ENCODE measurements at regions not wholly inside any gene's neighbourhood (a gene's known extent, or its start where the extent isn't known, plus 50 kb on each side); places are given as distances from the start of the nearest gene placed in this dataset.

GRCh38 chr11:129324533-129325175 lies 51.0 kb upstream of the BARX2 start (continued):
- TF ChIP-seq HOXA5 (CRISPR knock-in tag; IDR thresholded peaks at IDR 0.05) (0 out of 2 replicates have a peak, but pooled peaks have one; percentile 32), MTF1 (CRISPR knock-in tag; IDR thresholded peaks at IDR 0.05) (no peak), MLX (CRISPR knock-in tag; IDR thresholded peaks at IDR 0.05) (peak; percentile 62; the same call in 1 of the 2 replicates), ZFP41 (CRISPR knock-in tag; IDR thresholded peaks at IDR 0.05; ENCODE audit: borderline replicate concordance) (no peak), SMAD1 (CRISPR knock-in tag; IDR thresholded peaks at IDR 0.05; ENCODE audit: borderline replicate concordance, low read depth) (no peak), ZFP82 (CRISPR knock-in tag; IDR thresholded peaks at IDR 0.05; ENCODE audit: borderline replicate concordance) (no peak), POGZ (CRISPR knock-in tag; IDR thresholded peaks at IDR 0.05) (peak; percentile 63), ZNF800 (CRISPR knock-in tag; IDR thresholded peaks at IDR 0.05) (no peak), ZNF629 (CRISPR knock-in tag; conservative IDR thresholded peaks at IDR 0.05) (peak; percentile 63), ZSCAN29 (CRISPR knock-in tag; conservative IDR thresholded peaks at IDR 0.05) (no peak), STAT5B (CRISPR knock-in tag; IDR thresholded peaks at IDR 0.05) (no peak), HNF1B (CRISPR knock-in tag; IDR thresholded peaks at IDR 0.05) (peak; percentile 71; the same call in 1 of the 2 replicates), ZFP91 (CRISPR knock-in tag; IDR thresholded peaks at IDR 0.05; ENCODE audit: borderline replicate concordance) (0 out of 2 replicates have a peak, but pooled peaks have one; percentile 25), ZNF24 (IDR thresholded peaks at IDR 0.05) (no peak), ZNF614 (CRISPR knock-in tag; IDR thresholded peaks at IDR 0.05; ENCODE audit: borderline replicate concordance) (peak; percentile 52; the same call in 1 of the 2 replicates), SETDB1 (CRISPR knock-in tag; IDR thresholded peaks at IDR 0.05; ENCODE audit: borderline replicate concordance) (no peak), SRF (IDR thresholded peaks at IDR 0.05; ENCODE audit: low read depth, low read length) (no peak), TFE3 (CRISPR knock-in tag; IDR thresholded peaks at IDR 0.05) (no peak), CCAR2 (optimal IDR thresholded peaks at IDR 0.05; ENCODE audit: low read depth, low read length) (no peak), USF2 (IDR thresholded peaks at IDR 0.05; ENCODE audit: low read depth, low read length) (no peak), USF2 (CRISPR knock-in tag; IDR thresholded peaks at IDR 0.05; ENCODE audit: borderline replicate concordance) (no peak)

Data from HepG2 (cell line).